Suprapubic skin (tissue), 3 donors: ENCODE measurements at regions not wholly inside any gene's neighbourhood (a gene's known extent, or its start where the extent isn't known, plus 50 kb on each side); places are given as distances from the start of the nearest gene placed in this dataset.

Experiments used
- CTCF ChIP-seq, 2 donors: fragments of 200-600 bp in 1 of 2; fragments of 450-650 bp in 1 of 2; sonication (generic) in 1 of 2; IDR thresholded peaks; one replicate each; pipeline ENCODE4 v1.5.1; 2016 to 2019; ENCODE audit warnings: antibody characterized with exemption in 2 of 2, mild to moderate bottlenecking in 1 of 2, moderate library complexity in 1 of 2
- POLR2A ChIP-seq, 2 donors: fragments of 450-650 bp; IDR thresholded peaks; one replicate each; pipeline ENCODE4 v1.6.1; 2017; ENCODE audit warnings: antibody characterized with exemption in 2 of 2, mild to moderate bottlenecking in 2 of 2, moderate library complexity in 2 of 2

- TF ChIP-seq CTCF (IDR thresholded peaks at IDR 0.05), result no peak
- TF ChIP-seq POLR2A (IDR thresholded peaks at IDR 0.05), result no peak
These were observed 65.3 kb upstream of the CCDC68 start for GRCh38 chr18:55024564-55024963.
